GM06990 (cell line): ENCODE measurements at regions not wholly inside any gene's neighbourhood (a gene's known extent, or its start where the extent isn't known, plus 50 kb on each side); places are given as distances from the start of the nearest gene placed in this dataset.

Source experiments
- DNase-seq: peaks from one replicate; pipeline ENCODE4 v3.0.0-alpha.2; 2011; ENCODE audit not compliant: insufficient read length; ENCODE audit errors: extremely low read depth
- H3K27me3 ChIP-seq: replicated peaks from 2 replicates; pipeline ENCODE4 v1.6.0; 2011; ENCODE audit warnings: low read length; ENCODE audit not compliant: control insufficient read depth, insufficient read depth
- H3K36me3 ChIP-seq: 2 replicates; pipeline ENCODE4 v1.5.1; 2011; ENCODE audit warnings: low read length; ENCODE audit not compliant: control insufficient read depth, insufficient read depth
- H3K4me3 ChIP-seq: replicated peaks from 2 replicates; pipeline ENCODE4 v1.5.1; 2011; ENCODE audit warnings: low read depth, mild to moderate bottlenecking, control low read depth, low read length
- TF ChIP-seq, protein P1 (sequence below): IDR thresholded peaks from 2 replicates; pipeline ENCODE4 v1.5.1; 2011; ENCODE audit warnings: low read length, control low read depth, mild to moderate bottlenecking, inconsistent platforms; ENCODE audit not compliant: insufficient read depth, poor library complexity, severe bottlenecking

DNA sequence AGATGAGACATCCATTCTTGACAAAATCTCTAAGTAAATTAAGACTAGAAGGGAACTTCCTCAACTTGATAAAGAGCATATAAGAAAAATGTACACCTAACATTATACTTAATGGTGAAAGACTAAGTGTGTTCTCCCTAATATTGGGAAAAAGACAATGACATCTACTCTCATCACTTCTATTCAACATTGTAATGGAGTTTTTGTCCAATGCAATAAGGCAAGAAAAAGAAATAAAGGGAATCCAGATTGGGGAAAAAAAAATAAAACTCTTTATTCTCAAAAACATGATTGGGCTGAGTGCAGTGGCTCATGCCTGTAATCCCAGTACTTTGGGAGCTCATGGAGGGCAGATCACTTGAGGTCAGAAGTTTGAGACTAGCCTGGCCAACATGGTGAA, 131.1 kb upstream of the JUN start:
- TF ChIP-seq, protein P1, sequence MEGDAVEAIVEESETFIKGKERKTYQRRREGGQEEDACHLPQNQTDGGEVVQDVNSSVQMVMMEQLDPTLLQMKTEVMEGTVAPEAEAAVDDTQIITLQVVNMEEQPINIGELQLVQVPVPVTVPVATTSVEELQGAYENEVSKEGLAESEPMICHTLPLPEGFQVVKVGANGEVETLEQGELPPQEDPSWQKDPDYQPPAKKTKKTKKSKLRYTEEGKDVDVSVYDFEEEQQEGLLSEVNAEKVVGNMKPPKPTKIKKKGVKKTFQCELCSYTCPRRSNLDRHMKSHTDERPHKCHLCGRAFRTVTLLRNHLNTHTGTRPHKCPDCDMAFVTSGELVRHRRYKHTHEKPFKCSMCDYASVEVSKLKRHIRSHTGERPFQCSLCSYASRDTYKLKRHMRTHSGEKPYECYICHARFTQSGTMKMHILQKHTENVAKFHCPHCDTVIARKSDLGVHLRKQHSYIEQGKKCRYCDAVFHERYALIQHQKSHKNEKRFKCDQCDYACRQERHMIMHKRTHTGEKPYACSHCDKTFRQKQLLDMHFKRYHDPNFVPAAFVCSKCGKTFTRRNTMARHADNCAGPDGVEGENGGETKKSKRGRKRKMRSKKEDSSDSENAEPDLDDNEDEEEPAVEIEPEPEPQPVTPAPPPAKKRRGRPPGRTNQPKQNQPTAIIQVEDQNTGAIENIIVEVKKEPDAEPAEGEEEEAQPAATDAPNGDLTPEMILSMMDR: no peak
- Histone ChIP-seq H3K27me3 (no peaks in the 10 kb centered on the region), H3K36me3 (no peaks in the 10 kb centered on the region), H3K4me3 (no peak overlapping the region)
- DNase-seq: no peak

DNA sequence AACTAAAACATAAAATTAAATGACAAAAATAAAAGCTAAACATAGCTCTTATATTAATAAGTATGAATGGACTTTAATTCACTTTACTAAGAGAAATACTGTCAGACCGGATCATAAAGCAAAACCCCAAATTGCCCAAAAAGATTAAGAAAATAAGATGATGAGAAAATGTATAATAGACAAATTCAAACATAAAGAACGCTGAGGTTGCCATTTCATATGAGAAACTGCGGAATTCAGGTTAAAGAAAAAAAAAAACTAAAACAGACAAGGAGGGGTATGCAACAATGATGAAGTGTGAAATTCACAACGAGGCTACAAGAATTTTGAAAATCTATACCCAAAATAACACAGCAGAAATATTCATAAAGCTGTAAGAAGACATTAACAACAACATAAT, 133.6 kb upstream of the JUN start:
- no peaks in the 10 kb centered on the region for H3K36me3 ChIP-seq
- no peak for DNase-seq
- H3K27me3 ChIP-seq: no peaks in the 10 kb centered on the region
- TF ChIP-seq, protein P1: no peak
- H3K4me3 ChIP-seq: no peak overlapping the region

DNA sequence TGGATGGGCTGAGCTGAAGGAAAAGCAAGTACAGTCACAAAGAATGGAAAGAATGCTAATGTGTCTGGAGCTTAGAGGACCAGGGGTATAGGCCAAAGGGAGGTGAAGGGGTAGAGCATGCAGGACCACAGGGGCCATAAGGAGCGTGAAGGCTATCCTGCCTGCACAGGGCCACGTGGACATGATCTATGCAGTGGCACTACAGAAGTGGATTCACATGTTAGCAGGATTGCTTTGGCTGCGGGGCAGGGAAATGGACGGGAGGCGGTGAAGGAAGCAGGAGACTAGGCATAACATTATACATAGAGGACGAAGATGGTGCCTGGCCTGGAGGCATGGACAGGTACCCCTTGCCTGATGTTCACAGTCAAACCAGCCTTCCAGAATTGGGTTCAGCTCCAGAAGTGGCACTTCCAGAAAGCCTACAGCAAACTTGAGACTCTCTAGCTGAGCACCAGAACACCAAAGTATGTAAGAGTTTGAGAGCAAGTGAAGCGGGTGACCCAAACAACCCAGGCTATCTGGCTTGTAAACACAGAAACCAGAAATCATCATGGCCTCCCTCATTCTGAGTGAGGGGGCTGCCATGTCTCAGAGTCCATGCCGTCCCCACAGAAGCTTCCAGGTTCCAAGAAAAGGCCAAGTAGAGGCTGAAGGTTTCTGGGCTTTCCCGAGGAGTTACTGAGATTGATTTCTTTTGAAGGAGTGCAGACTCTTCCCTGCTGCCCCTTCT, 135.5 kb upstream of the JUN start:
- H3K27me3 ChIP-seq: no peaks in the 10 kb centered on the region
- no peak for DNase-seq
- H3K36me3 ChIP-seq: no peaks in the 10 kb centered on the region
- TF ChIP-seq, protein P1: no peak
- no peak overlapping the region for H3K4me3 ChIP-seq

DNA sequence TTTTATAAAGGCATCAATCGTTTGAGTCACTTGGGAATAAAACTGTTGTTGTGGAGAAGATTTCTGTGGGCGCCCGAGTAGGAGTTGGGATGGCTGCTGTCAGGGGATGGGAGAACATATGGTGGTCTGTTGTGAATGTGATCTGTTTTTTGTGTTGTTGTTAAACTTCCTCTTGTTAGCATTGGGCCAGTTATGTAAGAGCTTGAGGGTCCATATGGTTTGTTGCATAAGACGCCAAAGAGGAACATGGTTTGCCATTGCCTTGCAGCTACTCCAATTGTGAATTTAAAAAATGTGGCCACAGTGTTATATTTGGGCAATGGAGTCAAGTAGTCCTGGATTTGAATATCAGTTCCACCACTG, 136.1 kb upstream of the JUN start:
- TF ChIP-seq, protein P1: no peak

DNA sequence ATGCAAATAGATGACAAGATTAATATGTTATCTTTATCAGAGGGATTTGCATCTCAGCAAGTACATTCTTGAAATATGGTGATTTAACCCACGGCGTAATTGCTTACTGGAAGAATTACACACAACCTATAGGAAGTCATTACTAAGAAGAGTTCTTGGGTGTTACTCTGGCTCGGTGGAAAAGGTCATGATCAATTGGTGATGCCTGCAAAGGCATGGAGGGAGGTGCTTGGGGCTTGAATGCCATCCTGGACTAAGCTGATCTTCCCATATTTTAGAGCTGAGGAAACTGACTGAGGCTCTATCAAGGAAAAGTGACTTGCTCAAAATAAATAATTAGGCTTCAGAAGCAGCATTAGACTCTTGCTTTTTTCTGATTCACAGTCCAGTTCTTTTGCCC, 137.5 kb upstream of the JUN start:
- no peak overlapping the region for H3K4me3 ChIP-seq
- no peaks in the 10 kb centered on the region for H3K27me3 ChIP-seq
- H3K36me3 ChIP-seq: no peaks in the 10 kb centered on the region
- DNase-seq: no peak
- TF ChIP-seq, protein P1: no peak

More for the DNA sequence above, 136.1 kb upstream of the JUN start:
- no peaks in the 10 kb centered on the region for H3K27me3 ChIP-seq
- H3K4me3 ChIP-seq: no peak overlapping the region
- DNase-seq: no peak
- no peaks in the 10 kb centered on the region for H3K36me3 ChIP-seq

DNA sequence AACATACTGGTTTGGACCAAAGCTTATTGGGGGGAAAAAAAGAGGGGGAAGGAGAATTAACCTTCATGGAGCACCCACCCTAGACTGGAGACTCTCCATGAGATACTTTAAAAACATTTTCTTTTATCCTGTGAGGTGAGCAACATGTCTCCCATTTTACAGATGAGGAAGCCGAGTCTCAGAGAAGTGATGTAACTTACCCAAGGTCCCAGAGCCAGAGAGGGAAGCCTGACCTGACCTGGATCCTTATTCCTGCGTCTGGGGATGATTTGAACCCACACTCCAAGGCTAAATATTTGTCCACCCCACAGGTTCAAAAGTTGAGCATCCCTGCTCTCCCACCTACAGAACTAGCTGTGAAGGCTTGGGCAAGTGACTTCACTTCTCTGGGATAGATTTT, 137.9 kb upstream of the JUN start:
- no peak overlapping the region for H3K4me3 ChIP-seq
- TF ChIP-seq, protein P1: no peak
- no peak for DNase-seq
- no peaks in the 10 kb centered on the region for H3K36me3 ChIP-seq
- no peaks in the 10 kb centered on the region for H3K27me3 ChIP-seq
